ENCODE measurements at regions not wholly inside any gene's neighbourhood (a gene's known extent, or its start where the extent isn't known, plus 50 kb on each side); places are given as distances from the start of the nearest gene placed in this dataset.

GRCh38 chr22:44368611-44369292 is 56.0 kb upstream of the SHISAL1 start:
- Histone ChIP-seq H3K36me3 (ENCODE audit: control insufficient read depth in 2 of 2, extremely low read depth in 1 of 2, insufficient read depth in 2 of 2, low read length in 2 of 2) (no peaks in the 10 kb centered on the region), H3K79me2 (ENCODE audit: control insufficient read depth, insufficient read depth, low read length) (no peaks in the 10 kb centered on the region), H2AFZ (ENCODE audit: control insufficient read depth, low read length) (no peak overlapping the region), H3K27ac (ENCODE audit: control insufficient read depth, insufficient read depth, low read length) (no peak overlapping the region), H3K9me3 (ENCODE audit: control insufficient read depth, low read depth, low read length) (no peaks in the 10 kb centered on the region), H3K4me1 (ENCODE audit: control insufficient read depth, extremely low read depth, insufficient read depth, low read length) (peaks cover 8% of the 10 kb centered on the region), H3K27me3 (ENCODE audit: control insufficient read depth, extremely low read depth, insufficient read depth, low read length) (peaks cover 9% of the 10 kb centered on the region), H3K9me1 (ENCODE audit: control insufficient read depth, extremely low read depth, insufficient read depth, low read length) (no peaks in the 10 kb centered on the region), H3K4me3 (ENCODE audit: control insufficient read depth in 2 of 3, extremely low read depth in 1 of 3, insufficient read depth in 2 of 3, low read depth in 1 of 3, low read length in 3 of 3) (no peak overlapping the region), H4K20me1 (ENCODE audit: control insufficient read depth, extremely low read depth, insufficient read depth, low read length) (no peaks in the 10 kb centered on the region), H3K9ac (ENCODE audit: control insufficient read depth, extremely low read depth, insufficient read depth, low read length) (no peak overlapping the region), H3K4me2 (ENCODE audit: control insufficient read depth, extremely low read depth, insufficient read depth, low read depth, low read length) (no peak overlapping the region)
- TF ChIP-seq EZH2 (IDR thresholded peaks at IDR 0.05; ENCODE audit: low read length) (no peak), CTCF (optimal IDR thresholded peaks at IDR 0.05 in 1 of 3, IDR thresholded peaks at IDR 0.05 in 1 of 3, conservative IDR thresholded peaks at IDR 0.05 in 1 of 3; ENCODE audit: extremely low read depth in 1 of 3, insufficient read depth in 2 of 3, low read length in 3 of 3) (no peak)
- DNase-seq (ENCODE audit: low read depth, low spot score), result no peak
- no peak for FAIRE-seq
- dilution Hi-C loops (cut with MboI; ENCODE audit: extremely low pct_ligation_motif_present, low sequenced_read_pairs), result no loop called here

GRCh38 chr22:44366372-44367300 is 53.9 kb upstream of the SHISAL1 start:
- H3K9ac ChIP-seq (ENCODE audit: control insufficient read depth, extremely low read depth, insufficient read depth, low read length), result no peak overlapping the region
- peaks cover 26% of the 10 kb centered on the region for H3K4me1 ChIP-seq (ENCODE audit: control insufficient read depth, extremely low read depth, insufficient read depth, low read length)
- DNase-seq (ENCODE audit: low read depth, low spot score) (no peak), FAIRE-seq (no peak)
- dilution Hi-C loops (cut with MboI; ENCODE audit: extremely low pct_ligation_motif_present, low sequenced_read_pairs), result no loop called here
- no peak overlapping the region for H3K4me2 ChIP-seq (ENCODE audit: control insufficient read depth, extremely low read depth, insufficient read depth, low read depth, low read length)
- no peaks in the 10 kb centered on the region for H3K9me3 ChIP-seq (ENCODE audit: control insufficient read depth, low read depth, low read length)
- H3K4me3 ChIP-seq (ENCODE audit: control insufficient read depth in 2 of 3, extremely low read depth in 1 of 3, insufficient read depth in 2 of 3, low read depth in 1 of 3, low read length in 3 of 3), result no peak overlapping the region
- no peak overlapping the region for H3K27ac ChIP-seq (ENCODE audit: control insufficient read depth, insufficient read depth, low read length)
- H3K36me3 ChIP-seq (ENCODE audit: control insufficient read depth in 2 of 2, extremely low read depth in 1 of 2, insufficient read depth in 2 of 2, low read length in 2 of 2), result no peaks in the 10 kb centered on the region
- H3K27me3 ChIP-seq (ENCODE audit: control insufficient read depth, extremely low read depth, insufficient read depth, low read length), result peaks cover 9% of the 10 kb centered on the region
- H3K79me2 ChIP-seq (ENCODE audit: control insufficient read depth, insufficient read depth, low read length), result no peaks in the 10 kb centered on the region
- H3K9me1 ChIP-seq (ENCODE audit: control insufficient read depth, extremely low read depth, insufficient read depth, low read length), result no peaks in the 10 kb centered on the region
- H4K20me1 ChIP-seq (ENCODE audit: control insufficient read depth, extremely low read depth, insufficient read depth, low read length), result no peaks in the 10 kb centered on the region
- TF ChIP-seq CTCF (optimal IDR thresholded peaks at IDR 0.05 in 1 of 3, IDR thresholded peaks at IDR 0.05 in 1 of 3, conservative IDR thresholded peaks at IDR 0.05 in 1 of 3; ENCODE audit: extremely low read depth in 1 of 3, insufficient read depth in 2 of 3, low read length in 3 of 3) (no peak), EZH2 (IDR thresholded peaks at IDR 0.05; ENCODE audit: low read length) (no peak)
- H2AFZ ChIP-seq (ENCODE audit: control insufficient read depth, low read length), result no peak overlapping the region
